ENCODE measurements at regions not wholly inside any gene's neighbourhood (a gene's known extent, or its start where the extent isn't known, plus 50 kb on each side); places are given as distances from the start of the nearest gene placed in this dataset.

- TF ChIP-seq, protein P1, sequence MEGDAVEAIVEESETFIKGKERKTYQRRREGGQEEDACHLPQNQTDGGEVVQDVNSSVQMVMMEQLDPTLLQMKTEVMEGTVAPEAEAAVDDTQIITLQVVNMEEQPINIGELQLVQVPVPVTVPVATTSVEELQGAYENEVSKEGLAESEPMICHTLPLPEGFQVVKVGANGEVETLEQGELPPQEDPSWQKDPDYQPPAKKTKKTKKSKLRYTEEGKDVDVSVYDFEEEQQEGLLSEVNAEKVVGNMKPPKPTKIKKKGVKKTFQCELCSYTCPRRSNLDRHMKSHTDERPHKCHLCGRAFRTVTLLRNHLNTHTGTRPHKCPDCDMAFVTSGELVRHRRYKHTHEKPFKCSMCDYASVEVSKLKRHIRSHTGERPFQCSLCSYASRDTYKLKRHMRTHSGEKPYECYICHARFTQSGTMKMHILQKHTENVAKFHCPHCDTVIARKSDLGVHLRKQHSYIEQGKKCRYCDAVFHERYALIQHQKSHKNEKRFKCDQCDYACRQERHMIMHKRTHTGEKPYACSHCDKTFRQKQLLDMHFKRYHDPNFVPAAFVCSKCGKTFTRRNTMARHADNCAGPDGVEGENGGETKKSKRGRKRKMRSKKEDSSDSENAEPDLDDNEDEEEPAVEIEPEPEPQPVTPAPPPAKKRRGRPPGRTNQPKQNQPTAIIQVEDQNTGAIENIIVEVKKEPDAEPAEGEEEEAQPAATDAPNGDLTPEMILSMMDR (IDR thresholded peaks at IDR 0.05) = no peak
- TF ChIP-seq EZH2 (IDR thresholded peaks at IDR 0.05; ENCODE audit: borderline replicate concordance, insufficient read depth, low read depth, low read length, poor library complexity, severe bottlenecking) = no peak
These were observed 55.6 kb upstream of the PCSK5 start for GRCh38 chr9:75834878-75835277.

Measured in B cell (primary cell).